ENCODE measurements at regions not wholly inside any gene's neighbourhood (a gene's known extent, or its start where the extent isn't known, plus 50 kb on each side); places are given as distances from the start of the nearest gene placed in this dataset.

DNA sequence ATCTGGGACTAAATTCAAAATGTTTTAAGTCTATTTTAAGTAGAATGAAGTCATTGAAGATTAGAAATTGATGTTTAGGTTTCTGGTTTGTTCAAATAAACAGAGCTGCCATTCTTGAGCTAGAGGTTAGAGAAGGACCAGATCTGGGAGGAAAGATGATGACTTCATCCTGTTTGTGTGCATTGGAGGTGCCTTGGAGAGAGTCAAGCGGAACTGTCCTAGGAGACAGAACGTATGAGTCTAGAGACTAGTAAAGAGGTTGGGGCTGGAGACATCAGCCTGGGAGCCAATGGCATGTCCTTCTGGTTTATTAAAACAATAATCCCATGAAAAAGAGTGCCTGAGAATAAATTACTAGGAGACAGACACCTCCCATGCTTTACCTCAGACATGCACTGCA lies 303.4 kb downstream of the KBTBD8 start:
- no peaks in the 10 kb centered on the region for H3K4me1 ChIP-seq (ENCODE audit: control insufficient read depth in 2 of 2, insufficient read depth in 2 of 2, low read length in 2 of 2)
- ChIA-PET POLR2A (no interaction called here), CTCF (no interaction called here)
- no peaks in the 10 kb centered on the region for H3K27me3 ChIP-seq (replicated peaks in 1 of 4; ENCODE audit: control extremely low read depth in 1 of 4, control insufficient read depth in 3 of 4, insufficient read depth in 4 of 4, low read length in 3 of 4)
- no peaks in the 10 kb centered on the region for H3K36me3 ChIP-seq (replicated peaks in 1 of 2; ENCODE audit: control extremely low read depth in 1 of 2, control insufficient read depth in 1 of 2, extremely low read depth in 1 of 2, insufficient read depth in 2 of 2, low read length in 1 of 2)
- Mint-ChIP-seq H3K4me3 (no peak overlapping the region), H3K27ac (no peak overlapping the region), H3K27me3 (no peaks in the 10 kb centered on the region), H3K9me3 (ENCODE audit: insufficient read depth) (no peaks in the 10 kb centered on the region), H3K4me1 (no peaks in the 10 kb centered on the region)
- H2AFZ ChIP-seq (ENCODE audit: insufficient read depth, low read depth, low read length, poor library complexity, severe bottlenecking): no peak overlapping the region
- no peaks in the 10 kb centered on the region for H4K20me1 ChIP-seq (ENCODE audit: control insufficient read depth, insufficient read depth, low read length, poor library complexity, severe bottlenecking)
- no CpG with 5 or more reads among the region's 2 CpGs for WGBS (ENCODE audit: insufficient coverage)
- H3K4me2 ChIP-seq (replicated peaks; ENCODE audit: low read depth, low read length, poor library complexity, severe bottlenecking): no peak overlapping the region
- no peak overlapping the region for H3K9ac ChIP-seq (ENCODE audit: low read length)
- H3K4me3 ChIP-seq (ENCODE audit: control extremely low read depth in 1 of 5, extremely low read depth in 1 of 5, insufficient read depth in 1 of 5, low read depth in 2 of 5, low read length in 4 of 5): no peak overlapping the region
- H3K79me2 ChIP-seq (ENCODE audit: control insufficient read depth, insufficient read depth, low read length): no peaks in the 10 kb centered on the region
- no peak for TF ChIP-seq EZH2 (IDR thresholded peaks at IDR 0.05; ENCODE audit: borderline replicate concordance, insufficient read depth, low read depth, low read length, poor library complexity, severe bottlenecking)
- TF ChIP-seq, protein P1, sequence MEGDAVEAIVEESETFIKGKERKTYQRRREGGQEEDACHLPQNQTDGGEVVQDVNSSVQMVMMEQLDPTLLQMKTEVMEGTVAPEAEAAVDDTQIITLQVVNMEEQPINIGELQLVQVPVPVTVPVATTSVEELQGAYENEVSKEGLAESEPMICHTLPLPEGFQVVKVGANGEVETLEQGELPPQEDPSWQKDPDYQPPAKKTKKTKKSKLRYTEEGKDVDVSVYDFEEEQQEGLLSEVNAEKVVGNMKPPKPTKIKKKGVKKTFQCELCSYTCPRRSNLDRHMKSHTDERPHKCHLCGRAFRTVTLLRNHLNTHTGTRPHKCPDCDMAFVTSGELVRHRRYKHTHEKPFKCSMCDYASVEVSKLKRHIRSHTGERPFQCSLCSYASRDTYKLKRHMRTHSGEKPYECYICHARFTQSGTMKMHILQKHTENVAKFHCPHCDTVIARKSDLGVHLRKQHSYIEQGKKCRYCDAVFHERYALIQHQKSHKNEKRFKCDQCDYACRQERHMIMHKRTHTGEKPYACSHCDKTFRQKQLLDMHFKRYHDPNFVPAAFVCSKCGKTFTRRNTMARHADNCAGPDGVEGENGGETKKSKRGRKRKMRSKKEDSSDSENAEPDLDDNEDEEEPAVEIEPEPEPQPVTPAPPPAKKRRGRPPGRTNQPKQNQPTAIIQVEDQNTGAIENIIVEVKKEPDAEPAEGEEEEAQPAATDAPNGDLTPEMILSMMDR (IDR thresholded peaks at IDR 0.05): no peak
- intact Hi-C loops (cut with micrococcal nuclease): no loop called here
- no peak for DNase-seq
- ATAC-seq (ENCODE audit: low read depth): no peak
- H3K9me3 ChIP-seq (ENCODE audit: control extremely low read depth in 1 of 3, control insufficient read depth in 2 of 3, insufficient read depth in 1 of 3, low read length in 2 of 3): no peaks in the 10 kb centered on the region
- no peak overlapping the region for H3K27ac ChIP-seq (ENCODE audit: low read length in 2 of 2)

DNA sequence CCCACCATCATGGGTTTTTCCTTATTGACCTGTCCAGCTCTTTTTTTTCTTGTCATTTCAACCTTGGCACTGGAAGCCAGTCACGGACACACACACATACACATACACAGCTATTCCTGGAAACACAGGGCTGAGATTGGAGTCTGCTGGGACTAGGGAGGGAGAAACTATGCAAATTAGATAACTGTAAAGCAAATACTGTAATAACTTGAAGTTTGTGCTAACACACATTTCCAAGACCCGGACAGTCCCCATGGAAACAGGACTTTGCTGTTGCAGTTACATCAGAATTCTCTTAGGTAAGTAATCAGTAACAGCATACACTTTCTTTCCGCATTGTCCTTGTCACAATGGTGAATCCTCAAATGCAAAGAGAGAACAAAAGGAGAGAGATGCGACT lies 304.4 kb downstream of the KBTBD8 start:
- H3K27ac ChIP-seq (ENCODE audit: low read length in 2 of 2): no peak overlapping the region
- H3K79me2 ChIP-seq (ENCODE audit: control insufficient read depth, insufficient read depth, low read length): no peaks in the 10 kb centered on the region
- H3K4me1 ChIP-seq (ENCODE audit: control insufficient read depth in 2 of 2, insufficient read depth in 2 of 2, low read length in 2 of 2): no peaks in the 10 kb centered on the region
- CTCF ChIA-PET: no interaction called here
- no peak overlapping the region for H3K9ac ChIP-seq (ENCODE audit: low read length)
- Mint-ChIP-seq H3K4me3 (no peak overlapping the region), H3K27ac (no peak overlapping the region), H3K27me3 (no peaks in the 10 kb centered on the region), H3K9me3 (ENCODE audit: insufficient read depth) (no peaks in the 10 kb centered on the region), H3K4me1 (no peaks in the 10 kb centered on the region)
- POLR2A ChIA-PET: no interaction called here
- DNase-seq: no peak
- no peak for ATAC-seq (ENCODE audit: low read depth)
- H3K4me3 ChIP-seq (ENCODE audit: control extremely low read depth in 1 of 5, extremely low read depth in 1 of 5, insufficient read depth in 1 of 5, low read depth in 2 of 5, low read length in 4 of 5): no peak overlapping the region
- intact Hi-C loops (cut with micrococcal nuclease): no loop called here
- H2AFZ ChIP-seq (ENCODE audit: insufficient read depth, low read depth, low read length, poor library complexity, severe bottlenecking): no peak overlapping the region
- WGBS (ENCODE audit: insufficient coverage): no CpG with 5 or more reads among the region's 4 CpGs
- no peak for TF ChIP-seq EZH2 (IDR thresholded peaks at IDR 0.05; ENCODE audit: borderline replicate concordance, insufficient read depth, low read depth, low read length, poor library complexity, severe bottlenecking)
- TF ChIP-seq, protein P1 (IDR thresholded peaks at IDR 0.05): no peak
- no peaks in the 10 kb centered on the region for H3K36me3 ChIP-seq (replicated peaks in 1 of 2; ENCODE audit: control extremely low read depth in 1 of 2, control insufficient read depth in 1 of 2, extremely low read depth in 1 of 2, insufficient read depth in 2 of 2, low read length in 1 of 2)
- H3K4me2 ChIP-seq (replicated peaks; ENCODE audit: low read depth, low read length, poor library complexity, severe bottlenecking): no peak overlapping the region
- H3K9me3 ChIP-seq (ENCODE audit: control extremely low read depth in 1 of 3, control insufficient read depth in 2 of 3, insufficient read depth in 1 of 3, low read length in 2 of 3): no peaks in the 10 kb centered on the region
- H3K27me3 ChIP-seq (replicated peaks in 1 of 4; ENCODE audit: control extremely low read depth in 1 of 4, control insufficient read depth in 3 of 4, insufficient read depth in 4 of 4, low read length in 3 of 4): no peaks in the 10 kb centered on the region
- no peaks in the 10 kb centered on the region for H4K20me1 ChIP-seq (ENCODE audit: control insufficient read depth, insufficient read depth, low read length, poor library complexity, severe bottlenecking)
